SU-DHL-6 (cell line): ENCODE measurements at regions not wholly inside any gene's neighbourhood (a gene's known extent, or its start where the extent isn't known, plus 50 kb on each side); places are given as distances from the start of the nearest gene placed in this dataset.

Source experiments
- EZH2phosphoT487 ChIP-seq: fragments of 200-600 bp; sonication (generic), shearing (Covaris generic); conservative IDR thresholded peaks from 2 replicates; pipeline ENCODE4 v1.6.1; 2018; ENCODE audit warnings: mild to moderate bottlenecking, antibody characterized with exemption, low read length, moderate library complexity, mixed read lengths
- TF ChIP-seq, protein P1 (sequence below): fragments of 200-600 bp; sonication (generic); IDR thresholded peaks from one replicate; pipeline ENCODE4 v1.5.1; 2017; ENCODE audit warnings: antibody characterized with exemption, mild to moderate bottlenecking, low read length, moderate library complexity; ENCODE audit not compliant: insufficient read depth, poor library complexity, severe bottlenecking

DNA sequence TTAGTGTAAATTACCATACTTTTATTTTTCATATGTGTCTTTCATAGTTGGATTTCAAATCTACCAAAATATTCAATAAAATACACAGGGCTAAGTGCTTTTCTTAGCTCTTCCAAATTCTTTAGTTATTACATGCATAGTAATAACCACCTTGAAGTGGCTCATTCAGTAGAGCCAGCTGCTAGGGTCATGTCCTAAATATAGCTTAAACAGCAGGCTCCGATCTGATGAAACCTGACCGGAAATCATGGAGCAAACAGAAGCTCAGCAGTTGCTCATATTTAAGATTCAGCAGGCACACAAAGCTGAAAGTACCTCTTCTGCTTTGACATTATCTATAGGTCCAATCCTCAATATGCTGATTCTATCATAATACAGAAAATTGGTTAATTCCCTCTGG lies 1470.4 kb downstream of the ADGRL3 start:
- TF ChIP-seq, protein P1, sequence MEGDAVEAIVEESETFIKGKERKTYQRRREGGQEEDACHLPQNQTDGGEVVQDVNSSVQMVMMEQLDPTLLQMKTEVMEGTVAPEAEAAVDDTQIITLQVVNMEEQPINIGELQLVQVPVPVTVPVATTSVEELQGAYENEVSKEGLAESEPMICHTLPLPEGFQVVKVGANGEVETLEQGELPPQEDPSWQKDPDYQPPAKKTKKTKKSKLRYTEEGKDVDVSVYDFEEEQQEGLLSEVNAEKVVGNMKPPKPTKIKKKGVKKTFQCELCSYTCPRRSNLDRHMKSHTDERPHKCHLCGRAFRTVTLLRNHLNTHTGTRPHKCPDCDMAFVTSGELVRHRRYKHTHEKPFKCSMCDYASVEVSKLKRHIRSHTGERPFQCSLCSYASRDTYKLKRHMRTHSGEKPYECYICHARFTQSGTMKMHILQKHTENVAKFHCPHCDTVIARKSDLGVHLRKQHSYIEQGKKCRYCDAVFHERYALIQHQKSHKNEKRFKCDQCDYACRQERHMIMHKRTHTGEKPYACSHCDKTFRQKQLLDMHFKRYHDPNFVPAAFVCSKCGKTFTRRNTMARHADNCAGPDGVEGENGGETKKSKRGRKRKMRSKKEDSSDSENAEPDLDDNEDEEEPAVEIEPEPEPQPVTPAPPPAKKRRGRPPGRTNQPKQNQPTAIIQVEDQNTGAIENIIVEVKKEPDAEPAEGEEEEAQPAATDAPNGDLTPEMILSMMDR = no peak
- TF ChIP-seq EZH2phosphoT487 = no peak
